ELF-1 (cell line): ENCODE measurements at regions not wholly inside any gene's neighbourhood (a gene's known extent, or its start where the extent isn't known, plus 50 kb on each side); places are given as distances from the start of the nearest gene placed in this dataset.
"Not testable (repeated sequence)": the region's sequence is repeated elsewhere in the genome, so short reads cannot be mapped to it uniquely, and the experiment has no call there.

ENCODE experiments used
- DNase-seq: peaks from one replicate; pipeline ENCODE4 v3.0.0-alpha.2; 2016; ENCODE audit warnings: low read depth, low spot score

DNA sequence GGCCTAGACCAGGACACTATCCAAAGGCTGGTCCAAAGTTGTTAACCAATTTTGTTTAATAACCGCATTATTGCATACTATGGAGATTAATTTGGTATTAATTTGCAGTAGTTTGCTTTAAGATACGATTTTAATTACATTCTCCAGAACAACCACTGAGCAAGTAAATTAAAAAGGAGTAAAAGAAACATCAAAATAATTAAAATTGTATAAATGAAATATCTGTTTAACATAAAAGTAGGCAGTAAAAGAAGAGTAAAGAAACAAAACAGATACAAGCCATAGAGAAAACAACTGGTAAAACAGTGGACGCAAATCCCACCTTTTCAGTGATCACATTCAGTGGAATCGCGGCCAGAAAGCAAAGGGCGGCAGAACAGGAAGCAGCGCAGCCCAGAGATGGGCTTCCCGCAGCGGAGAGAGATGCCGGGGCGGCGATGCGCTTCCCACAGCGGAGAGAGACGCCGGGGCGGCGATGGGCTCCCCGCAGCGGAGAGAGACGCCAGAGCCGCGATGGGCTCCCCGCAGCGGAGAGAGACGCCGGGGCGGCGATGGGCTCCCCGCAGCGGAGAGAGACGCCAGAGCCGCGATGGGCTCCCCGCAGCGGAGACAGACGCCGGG lies 176.8 kb downstream of the RTP5 start:
- no peak for DNase-seq

DNA sequence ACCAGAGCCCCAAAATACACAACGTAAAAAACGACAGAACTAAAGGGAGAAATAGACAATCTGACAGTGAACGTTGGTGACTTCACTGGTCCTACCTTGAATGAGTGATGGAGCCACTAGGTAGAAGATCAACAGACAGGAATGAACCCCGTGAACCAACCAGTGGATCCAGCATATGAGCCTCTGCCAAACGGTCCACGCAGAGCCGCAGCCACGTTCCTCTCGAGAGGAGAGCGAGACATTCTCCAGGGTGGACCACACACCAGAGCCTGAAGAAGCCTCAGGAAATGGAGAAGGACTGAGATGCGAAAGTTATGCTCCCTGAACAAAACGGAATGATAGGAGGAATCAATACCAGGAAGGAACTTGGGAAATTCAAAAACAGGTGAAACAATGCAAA lies 178.4 kb downstream of the RTP5 start:
- no peak for DNase-seq

DNA sequence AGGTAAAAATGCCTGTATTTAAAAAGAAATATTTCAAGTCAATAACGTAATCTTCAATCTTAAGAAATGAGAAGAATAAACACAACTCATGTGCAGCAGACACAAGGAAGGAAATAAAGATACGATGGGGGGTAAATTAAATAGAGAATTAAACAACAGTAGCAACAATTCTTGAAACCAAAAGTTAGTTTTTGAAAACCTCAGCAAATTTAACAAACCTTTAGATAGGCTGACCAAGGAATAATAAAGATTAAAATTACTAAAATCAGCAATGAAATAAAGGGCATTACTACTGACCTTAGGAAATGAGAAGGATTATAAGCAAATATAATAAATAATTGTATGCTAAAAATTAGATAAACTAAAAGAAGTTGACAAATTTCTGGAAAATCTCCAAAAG lies 178.9 kb downstream of the RTP5 start:
- DNase-seq = no peak

DNA sequence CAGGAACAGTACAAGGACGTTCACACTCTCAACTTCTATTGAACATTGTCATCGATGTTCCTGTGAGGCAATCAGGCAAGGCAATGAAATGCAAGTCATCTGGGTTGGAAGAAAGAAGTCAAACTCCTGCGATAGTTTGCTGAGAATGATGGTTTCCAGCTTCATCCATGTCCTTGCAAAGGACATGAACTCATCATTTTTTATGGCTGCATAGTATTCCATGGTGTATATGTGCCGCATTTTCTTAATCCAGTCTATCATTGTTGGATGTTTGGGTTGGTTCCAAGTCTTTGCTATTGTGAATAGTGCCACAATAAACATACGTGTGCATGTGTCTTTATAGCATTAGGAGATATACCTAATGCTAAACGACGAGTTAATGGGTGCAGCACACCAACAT lies 180.0 kb downstream of the RTP5 start:
- not testable (repeated sequence) for DNase-seq

DNA sequence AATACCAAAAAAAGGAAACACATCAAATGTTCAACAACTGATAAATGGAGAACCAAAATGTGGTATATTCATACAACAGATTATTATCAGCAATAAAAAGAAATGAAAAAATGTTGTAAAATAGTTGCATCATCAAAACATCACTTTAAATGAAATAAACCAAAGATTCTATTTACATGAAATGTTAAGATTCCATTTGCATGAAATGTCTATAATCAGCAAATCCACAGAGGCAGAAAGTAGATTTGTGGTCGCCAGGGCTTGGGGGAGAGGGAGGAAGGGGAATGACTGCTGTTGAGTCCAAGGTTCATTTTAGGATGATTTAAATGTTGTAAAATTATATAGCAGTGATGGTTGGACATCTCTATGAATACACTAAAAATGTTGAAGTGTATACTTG lies 181.9 kb downstream of the RTP5 start:
- no peak for DNase-seq

DNA sequence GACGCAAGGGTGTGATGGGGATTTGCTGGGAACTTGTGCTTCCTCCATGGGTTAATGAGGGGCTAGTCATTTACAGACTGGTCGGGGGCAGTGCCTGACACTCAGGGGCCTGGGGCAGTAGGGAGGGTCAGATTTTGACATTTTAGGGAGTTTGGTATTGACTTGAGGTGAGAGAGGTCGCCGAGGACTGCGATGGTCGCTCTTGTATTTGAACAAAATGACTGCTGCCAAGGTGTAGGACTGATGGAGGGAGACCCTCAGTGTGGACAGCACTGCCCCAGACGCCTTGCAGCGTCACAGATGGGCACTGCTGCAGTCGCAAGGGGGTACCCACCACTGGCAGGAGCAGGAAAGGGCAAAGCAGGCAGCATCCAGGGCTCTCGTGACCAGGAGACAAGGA lies 182.9 kb downstream of the RTP5 start:
- no peak for DNase-seq

DNA sequence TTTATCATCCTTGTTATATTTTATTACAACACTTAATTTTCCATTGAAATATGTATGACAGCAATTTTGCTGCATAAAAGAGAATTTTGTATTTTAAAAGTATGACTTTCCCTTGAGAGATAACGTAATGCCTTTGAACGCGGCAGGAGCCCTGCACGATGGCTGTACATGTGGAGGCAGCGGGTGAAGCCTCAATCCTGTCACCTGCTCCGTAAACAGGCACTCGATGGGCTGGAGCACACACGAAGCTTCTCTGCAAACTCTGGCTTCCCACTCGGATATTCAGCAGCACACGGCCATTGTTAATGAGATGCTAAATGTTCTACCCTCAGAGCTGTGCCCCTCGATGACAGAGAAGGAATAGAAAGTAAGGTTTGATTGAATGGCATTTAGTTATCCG lies 184.4 kb downstream of the RTP5 start:
- no peak for DNase-seq

DNA sequence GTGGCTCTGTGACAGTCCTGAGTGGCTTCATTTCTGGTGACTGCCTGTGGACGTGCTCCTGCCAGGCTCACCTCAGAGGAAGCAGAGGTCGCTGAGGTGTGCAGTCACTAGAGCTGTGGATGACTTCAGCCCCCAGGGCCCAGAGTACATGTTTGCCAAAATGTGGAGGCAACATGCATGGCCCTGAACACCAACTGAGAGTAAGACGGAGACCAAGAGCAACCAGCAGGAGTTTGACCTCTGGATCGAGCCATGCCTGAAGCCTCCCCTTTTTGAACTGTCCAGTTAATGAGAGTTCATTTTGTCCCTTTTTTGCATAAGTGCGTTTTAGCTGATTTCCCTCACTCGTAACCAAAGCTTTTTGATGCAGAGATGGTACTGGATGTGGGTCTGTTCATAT lies 184.9 kb downstream of the RTP5 start:
- no peak for DNase-seq

DNA sequence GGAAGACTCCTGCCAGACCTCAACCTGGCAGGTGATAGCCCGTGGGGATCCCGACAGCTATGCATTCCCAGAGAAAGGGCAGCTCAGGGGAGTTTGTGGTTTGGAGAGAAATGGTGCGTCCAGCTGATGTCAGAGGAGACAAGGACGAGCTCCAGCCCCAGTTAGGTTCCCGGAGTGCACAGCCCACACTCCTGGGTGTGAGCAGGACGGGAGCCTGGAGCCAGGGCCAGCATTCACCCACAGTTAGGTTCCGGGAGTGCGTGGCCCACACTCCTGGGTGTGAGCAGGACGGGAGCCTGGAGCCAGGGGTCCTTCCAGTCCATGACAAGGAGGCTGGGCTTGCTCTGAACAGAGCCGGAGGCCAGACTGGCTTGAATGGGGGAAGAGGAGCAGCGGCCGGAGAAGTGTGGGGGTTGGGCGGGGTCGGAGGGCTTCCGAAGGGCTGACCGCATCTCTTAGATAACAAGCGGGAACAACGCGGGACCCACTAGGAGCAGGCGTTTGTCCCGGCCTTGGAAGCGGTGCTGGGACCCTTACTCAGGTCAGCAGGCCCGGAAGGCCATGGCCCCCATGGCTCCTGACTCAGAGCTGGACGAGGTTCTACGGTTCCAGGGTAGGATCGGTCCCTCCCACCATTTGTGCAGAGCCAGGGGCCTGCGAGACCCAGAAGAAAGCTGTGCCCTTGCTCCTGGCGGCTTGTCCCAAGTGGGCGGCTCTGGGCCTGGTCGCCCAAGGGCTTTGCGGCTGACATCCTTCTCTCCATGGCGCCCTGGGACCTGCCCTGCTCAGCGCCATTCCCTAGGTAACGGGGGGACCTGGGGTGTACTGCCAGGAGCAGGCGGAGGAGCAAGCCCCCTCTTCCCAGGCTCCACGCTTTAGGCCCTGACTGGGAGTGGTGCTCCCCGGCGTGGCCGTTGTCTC lies 185.6 kb downstream of the RTP5 start:
- no peak for DNase-seq

DNA sequence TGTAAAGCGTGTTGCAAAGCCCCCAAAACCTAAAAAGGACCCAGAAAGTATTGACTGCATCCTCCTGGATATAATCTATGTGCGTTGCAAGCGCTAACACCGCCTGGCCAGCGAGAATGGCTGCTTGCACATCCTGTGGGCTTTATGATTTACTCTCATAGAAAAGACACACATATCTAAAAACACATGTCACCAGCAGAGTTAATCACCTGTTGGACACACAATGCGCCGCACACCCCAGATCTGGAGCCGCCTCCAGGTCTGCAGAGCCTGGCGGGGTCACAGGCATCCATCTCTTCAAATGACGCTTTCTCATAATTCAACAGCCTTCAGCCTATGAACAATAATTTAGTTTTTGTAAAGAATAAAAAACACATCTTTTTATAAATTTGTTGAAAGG lies 186.5 kb downstream of the RTP5 start:
- no peak for DNase-seq

DNA sequence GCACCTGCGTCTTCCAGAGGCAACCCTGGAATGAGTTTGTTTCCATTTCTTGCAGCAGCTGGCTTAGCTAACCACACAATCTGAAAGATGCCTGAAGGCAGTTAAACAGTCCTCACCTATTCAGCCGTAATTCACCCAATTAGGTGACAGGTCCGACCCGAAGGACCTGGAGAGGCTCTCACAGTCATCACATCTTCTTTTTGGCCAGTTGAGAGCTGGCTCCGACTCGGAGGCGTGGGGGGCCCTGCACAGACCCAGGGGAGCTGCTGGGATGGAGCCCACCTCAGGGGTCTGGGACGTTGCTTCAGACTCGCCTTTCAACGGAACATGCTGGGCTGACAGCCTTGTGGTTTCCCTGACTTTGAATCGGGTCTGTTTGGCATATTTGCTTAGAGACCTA lies 187.3 kb downstream of the RTP5 start:
- DNase-seq = peak; percentile 29

DNA sequence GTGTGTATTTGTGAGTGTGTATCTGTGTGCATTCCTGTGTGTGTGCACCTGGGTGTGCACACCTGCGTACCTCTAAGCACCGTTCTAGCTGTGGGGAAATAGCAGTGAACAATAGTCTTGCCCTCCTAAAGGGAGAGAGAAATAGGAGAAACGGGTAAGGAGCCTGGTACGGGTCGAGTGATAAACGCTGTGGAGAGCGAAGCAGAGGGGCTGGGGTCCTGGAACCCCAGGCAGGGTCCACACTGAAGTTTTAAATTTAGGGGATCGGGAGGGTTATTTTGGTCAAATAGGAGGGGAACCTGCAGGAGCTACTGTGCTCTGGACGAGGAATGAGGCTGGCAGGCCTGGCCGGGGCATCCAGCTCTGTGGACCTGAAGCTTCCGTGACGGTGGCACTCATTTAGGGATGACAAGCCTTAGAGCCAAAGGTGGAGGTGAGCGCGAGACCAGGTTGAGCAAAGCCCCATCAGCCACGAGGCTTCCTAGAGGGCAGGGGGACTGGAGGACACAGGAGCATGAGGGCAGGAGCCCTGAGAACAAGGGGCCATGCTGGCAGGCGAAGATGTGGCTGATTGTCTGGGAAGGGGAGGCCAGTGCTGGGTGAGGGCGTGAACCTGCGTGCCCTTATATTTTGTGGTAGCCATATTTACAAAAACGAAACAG lies 188.0 kb downstream of the RTP5 start:
- DNase-seq = no peak

DNA sequence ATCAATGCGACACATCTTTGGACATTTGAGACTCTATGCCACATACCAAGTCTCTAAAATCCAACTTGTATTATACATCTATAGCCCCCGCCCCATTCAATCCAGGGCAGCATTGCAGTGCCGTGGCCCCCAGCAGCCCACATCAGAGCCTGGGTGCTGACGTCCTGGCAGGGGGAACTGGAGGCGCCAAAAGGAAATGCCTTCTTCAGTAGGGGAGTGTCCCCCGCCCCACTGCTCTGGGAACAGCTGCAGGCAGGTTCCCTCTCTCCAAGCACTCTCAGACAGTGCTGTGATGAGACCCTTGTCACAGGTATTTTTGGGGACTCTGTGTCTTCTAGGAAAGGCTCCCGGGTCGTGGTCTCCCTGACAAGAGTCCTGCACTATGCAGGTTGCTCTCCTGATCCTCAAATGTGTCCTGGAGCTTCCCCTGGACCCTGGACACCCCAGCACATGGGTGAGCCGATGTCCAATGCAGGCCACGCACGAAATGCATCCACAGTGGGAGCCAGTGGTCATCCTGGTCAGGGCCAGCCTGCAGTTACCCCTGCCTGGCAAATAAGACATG lies 188.7 kb downstream of the RTP5 start:
- no peak for DNase-seq

DNA sequence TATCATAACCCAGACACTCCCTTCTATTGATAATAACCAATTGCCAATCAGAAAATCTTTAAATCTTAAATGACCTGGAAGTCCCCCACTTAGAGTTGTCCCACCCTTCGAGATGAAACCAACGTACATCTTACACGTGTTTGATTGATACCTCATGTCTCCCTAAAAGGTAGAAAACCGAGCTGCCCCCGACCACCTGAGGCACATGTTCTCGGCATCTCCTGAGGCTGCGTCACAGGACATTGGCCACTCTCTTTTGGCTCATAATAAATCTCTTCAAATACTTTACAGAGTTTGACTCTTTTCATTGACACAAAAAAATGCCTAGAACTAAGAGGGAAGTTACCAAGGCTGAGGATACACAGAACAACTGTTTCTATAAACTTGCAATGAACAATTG lies 190.0 kb downstream of the RTP5 start:
- no peak for DNase-seq

DNA sequence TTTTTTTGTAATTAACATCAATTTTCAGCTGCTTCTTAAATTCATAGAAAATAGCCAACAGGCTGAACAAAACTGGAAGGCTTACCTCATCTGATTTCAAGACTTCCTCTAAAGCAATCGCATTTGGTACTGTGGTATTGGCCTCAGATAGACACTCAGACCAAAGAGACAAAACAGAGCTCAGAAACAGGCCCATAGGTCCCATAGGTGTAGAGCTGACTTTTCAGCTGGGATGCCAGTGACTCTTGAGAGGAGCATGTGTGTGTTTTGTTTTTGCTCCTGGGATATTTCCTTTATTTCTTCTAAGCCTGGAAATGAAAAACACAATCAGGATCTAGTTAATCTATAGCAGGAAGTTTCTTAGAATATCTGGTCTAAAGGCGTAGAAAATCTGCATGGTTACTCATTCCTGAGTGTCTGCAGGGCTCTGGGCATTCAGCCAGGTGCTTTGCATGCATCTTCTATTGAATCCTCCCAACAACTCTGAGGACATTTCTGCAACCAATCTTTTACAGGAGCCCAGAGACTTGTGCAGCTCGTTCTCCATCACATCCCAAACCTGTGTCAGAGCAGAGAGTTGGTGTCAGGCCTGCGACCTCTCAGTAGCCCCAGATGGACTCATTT lies 190.8 kb downstream of the RTP5 start:
- no peak for DNase-seq

DNA sequence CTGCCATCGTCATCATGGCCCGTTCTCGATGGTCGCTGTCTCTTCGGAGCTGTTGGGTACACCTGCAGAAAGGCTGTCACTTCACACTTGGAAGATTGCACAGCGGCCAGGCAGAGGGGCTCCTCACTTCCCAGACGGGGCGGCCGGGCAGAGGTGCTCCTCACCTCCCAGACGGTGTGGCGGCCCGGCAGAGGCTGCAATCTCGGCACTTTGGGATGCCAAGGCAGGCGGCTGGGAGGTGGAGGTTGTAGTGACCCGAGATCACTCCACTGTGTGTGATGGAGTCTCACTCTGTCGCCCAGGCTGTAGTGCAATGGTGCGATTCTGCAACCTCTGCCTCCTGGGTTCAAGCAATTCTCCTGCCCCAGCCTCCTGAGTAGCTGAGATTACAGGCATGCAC lies 192.4 kb downstream of the RTP5 start:
- not testable (repeated sequence) for DNase-seq

DNA sequence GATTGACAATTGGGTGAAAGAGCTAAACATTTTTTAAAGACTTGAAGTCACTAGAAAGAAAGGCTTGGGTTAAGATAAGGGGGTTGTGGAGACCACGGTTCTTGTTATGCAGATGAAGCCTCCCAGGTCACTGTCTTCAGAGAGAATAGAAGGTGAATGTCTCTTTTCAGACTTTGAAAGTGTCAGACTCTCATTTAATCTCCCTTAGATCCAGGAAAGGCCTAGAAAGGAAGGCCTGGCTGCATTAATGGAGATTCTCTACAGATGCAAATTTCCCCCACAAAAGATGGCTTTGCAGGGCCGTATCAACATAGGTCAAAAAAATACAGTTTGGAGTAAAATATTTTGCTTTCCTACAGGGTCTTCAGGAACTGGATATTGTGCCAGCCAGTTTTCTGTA lies 193.9 kb downstream of the RTP5 start:
- DNase-seq = peak; percentile 40

DNA sequence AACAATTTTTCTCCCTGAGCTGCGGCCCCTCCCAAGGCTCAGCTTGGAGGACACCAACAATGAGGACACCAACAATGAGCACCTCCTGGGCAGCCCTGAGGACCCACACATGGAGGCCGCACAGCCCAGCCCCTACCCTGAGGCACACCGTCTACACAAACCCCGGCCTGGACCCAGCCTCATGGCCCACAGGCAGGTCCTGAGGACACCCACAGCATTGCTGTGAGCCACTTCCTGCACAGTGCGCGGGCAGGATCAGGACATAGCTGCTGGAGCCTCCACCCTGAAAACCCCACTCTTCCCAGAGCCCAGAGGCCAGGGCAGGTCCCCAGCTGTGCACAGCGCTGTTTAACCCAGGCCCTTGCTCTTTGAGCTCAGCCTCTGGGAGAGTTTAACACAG lies 194.3 kb downstream of the RTP5 start:
- DNase-seq = peak; percentile 56

DNA sequence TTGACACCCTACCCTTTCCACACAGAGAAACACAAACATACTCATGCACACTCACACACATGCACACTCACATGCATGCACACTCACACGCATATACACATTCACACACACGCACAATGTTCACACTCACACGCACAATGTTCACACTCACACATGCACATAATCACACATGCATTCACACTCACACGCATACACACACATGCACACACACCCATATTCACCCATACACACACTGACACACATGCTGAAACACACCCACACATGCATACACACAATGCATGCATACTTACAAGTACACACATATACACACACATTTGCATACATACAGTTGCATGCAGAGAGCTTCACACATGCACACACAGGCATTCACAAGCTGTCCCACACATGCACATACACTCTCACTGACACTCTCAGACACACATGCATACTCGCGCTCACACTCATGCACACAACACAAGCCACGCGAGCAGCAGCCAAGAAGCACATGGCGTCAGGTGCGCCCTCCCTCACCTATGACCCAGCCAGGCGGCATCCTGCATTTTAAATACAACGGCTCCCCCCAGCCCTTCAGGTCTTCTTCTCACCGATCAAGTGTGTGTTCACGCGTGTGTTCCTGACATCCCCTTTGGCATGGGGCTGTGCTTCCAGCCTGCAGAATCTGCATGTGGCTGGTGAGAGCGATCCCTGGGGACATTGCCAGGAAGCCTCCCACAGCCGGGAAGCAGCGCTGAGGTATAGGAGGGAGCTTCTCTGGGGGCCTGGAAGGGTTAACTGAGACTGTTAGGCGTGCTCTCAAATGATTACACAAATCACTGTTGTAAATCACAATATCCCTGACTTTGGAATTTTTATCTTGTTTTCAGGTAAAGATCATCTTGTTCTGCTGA lies 195.1 kb downstream of the RTP5 start:
- DNase-seq = no peak

DNA sequence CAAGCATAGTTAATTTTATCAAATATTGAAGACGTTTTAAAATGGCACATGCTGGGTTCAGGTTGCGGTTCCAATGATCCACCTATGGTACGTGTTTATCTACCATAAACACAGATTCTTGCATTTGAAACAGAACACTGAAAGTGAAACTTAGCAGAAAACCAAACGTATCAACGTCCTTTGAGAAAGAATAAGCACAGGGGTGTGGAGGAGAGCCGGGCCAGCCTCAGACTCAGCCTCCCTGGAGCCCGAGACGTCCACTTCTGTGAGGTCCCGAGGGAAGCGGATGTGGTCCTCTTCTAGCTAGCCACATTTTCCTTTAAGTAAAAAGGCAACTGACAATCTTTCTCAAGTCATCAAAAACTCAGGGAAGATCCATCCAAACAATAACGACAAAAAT lies 195.9 kb downstream of the RTP5 start:
- no peak for DNase-seq

DNA sequence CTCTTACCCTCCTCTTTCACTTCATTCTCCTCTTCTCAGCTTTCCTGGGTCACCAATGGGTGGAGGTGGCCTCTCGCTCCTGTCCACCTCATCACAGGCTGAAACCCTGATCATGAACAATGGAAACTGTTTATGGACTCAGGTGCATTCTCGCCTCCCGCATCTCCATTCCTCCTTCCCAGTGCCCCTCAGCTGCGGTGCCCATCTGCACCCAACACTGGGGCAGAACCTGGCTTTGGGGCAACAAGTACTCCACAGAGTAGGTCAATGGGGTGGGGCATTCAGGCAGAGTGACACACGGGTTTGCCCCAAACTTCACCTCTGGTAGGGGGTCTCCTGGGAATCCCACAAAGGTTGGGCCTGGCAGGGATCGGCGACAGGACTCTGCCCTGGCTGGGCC lies 199.5 kb downstream of the RTP5 start:
- DNase-seq = no peak
